HG02642 (cell line): ENCODE measurements at regions not wholly inside any gene's neighbourhood (a gene's known extent, or its start where the extent isn't known, plus 50 kb on each side); places are given as distances from the start of the nearest gene placed in this dataset.

Experiments used
- ATAC-seq: cut with Tn5 transposase; IDR thresholded peaks from one replicate; pipeline ENCODE4 v1.9.1; 2021; ENCODE audit warnings: mild to moderate bottlenecking; ENCODE audit not compliant: unreplicated experiment, poor library complexity

DNA sequence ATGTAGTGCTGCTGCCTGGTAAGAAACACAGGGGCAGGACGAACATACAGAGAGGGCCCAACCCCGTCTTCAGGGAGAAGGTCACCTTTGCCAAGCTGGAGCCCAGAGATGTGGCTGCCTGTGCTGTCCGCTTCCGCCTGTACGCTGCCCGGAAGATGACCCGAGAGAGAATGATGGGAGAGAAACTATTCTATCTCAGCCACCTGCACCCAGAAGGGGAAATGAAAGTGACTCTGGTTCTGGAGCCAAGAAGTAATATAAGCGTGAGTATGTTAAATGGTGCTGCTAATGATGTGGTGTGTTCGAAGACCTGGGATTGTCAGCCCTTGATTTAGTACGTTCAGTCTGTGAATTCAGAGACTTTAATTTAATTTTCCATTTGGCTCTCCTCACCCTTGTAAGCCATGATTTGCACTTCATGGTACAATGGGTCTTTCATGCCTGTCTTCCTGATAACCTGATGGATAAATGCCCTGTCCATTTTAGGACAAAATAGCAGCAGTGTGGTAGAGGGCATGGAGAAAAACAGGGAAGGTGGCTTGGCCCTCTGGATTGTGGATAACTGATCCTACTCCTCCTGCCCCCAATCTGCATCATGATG, 318.9 kb downstream of the SNAPC1 start:
- peak; percentile 91 for ATAC-seq

GRCh38 chr14:62081951-62082350, 319.7 kb downstream of the SNAPC1 start:
- no peak for ATAC-seq

- no peak for ATAC-seq
These were observed 320.6 kb downstream of the SNAPC1 start for GRCh38 chr14:62082779-62083178.

DNA sequence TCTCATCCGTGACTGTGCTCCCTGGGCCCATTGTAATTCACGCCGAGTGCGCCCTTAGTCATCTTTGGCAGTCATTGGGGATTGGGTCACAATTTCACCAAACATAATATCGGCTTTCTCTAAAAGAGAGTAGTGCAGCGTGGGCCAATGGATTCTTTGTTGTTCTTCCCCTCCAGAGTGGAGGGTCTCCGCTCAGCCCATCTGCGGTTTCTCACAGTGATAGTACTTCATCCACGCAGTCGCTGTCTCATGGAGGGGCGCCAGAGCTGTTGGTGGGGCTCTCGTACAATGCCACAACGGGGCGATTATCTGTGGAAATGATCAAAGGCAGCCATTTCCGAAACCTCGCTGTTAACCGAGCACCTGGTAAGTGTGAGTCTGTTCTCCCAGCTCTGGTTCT, 321.8 kb downstream of the SNAPC1 start:
- no peak for ATAC-seq

GRCh38 chr14:62087191-62087590, 325.0 kb downstream of the SNAPC1 start:
- ATAC-seq = no peak

DNA sequence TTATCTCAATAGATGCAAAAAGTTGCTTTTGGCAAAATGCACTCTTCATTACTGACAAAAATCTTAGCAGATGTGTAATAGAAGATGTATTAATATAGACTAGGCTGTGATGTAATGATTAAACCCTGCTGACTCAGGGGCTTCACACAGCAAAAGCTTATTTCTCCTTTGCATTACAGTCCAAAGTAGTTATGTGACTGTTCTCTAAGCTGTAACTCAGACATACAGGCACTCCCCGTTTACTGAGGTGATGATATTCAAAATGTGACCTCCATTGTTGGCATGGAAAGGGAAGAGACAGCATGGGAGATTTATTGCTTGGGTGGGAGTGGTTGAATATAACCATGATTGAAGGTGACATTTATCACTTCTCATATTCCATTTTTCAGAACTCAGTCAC, 331.5 kb downstream of the SNAPC1 start:
- ATAC-seq = no peak

DNA sequence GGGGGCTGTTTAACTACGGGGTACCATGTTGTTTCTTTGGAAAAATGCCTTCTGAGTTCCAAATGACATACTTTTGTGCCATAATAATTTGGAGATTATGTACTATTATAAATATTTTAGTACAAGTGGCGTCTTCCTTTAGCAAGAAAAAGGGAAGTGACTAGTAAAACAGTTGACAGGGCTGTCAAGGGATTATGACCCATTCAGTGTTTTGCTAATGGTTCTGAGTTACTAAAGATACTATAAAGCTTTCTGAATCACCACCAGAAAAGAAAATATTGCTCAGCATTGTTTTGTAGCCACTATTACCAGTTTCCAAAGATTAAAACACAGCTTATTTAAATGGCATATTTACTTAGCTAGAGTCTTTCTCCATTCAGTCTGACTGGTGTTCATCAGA, 334.9 kb downstream of the SNAPC1 start:
- no peak for ATAC-seq

GRCh38 chr14:62097824-62098223, 335.6 kb downstream of the SNAPC1 start:
- no peak for ATAC-seq

- no peak for ATAC-seq
These were observed 336.1 kb downstream of the SNAPC1 start for GRCh38 chr14:62098357-62098756.

GRCh38 chr14:62099091-62099490, 336.9 kb downstream of the SNAPC1 start:
- ATAC-seq = no peak

DNA sequence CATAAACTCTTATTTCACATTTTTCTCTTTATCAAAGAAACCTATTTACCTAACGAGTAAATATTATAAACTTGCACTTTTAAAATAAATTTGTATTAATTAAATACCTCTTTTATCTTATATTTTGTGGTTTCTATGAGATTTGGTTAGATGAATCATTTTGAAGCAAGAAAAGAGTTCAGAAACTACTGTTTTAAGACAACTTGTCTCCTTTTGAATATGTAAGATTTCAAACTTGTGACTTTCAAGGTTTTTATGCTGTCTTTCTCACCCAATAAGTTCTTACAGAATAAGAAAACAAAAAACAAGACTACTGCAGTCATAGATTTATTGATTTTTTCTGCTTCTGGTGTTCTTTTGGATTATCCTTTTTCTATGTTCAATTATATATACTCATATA, 339.0 kb downstream of the SNAPC1 start:
- ATAC-seq = no peak

GRCh38 chr14:62101673-62102348, 339.6 kb downstream of the SNAPC1 start:
- ATAC-seq = no peak

DNA sequence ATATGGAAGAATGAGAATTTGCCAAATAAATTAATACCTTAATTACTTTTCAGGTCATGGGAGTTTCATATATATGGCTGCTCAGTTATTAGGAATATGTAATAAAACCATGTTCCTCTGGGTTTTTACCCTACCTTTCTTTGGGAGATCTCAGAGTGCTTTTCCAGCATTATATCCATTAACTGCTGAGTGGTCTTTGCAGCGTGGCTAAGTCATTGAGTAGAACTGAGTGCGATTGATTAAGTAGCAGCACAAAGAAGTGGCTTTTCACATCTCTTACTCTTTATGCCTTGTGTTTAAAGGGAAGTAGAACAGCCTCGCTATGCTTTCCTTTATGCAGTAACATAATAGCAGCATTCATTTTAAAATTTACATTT, 340.1 kb downstream of the SNAPC1 start:
- no peak for ATAC-seq

- ATAC-seq = no peak
These were observed 341.2 kb downstream of the SNAPC1 start for GRCh38 chr14:62103464-62103863.

- no peak for ATAC-seq
These were observed 348.7 kb downstream of the SNAPC1 start for GRCh38 chr14:62110941-62111340.

GRCh38 chr14:62117010-62117750, 355.0 kb downstream of the SNAPC1 start:
- ATAC-seq = peak; percentile 93

- no peak for ATAC-seq
These were observed 355.5 kb downstream of the SNAPC1 start for GRCh38 chr14:62117751-62118105.

DNA sequence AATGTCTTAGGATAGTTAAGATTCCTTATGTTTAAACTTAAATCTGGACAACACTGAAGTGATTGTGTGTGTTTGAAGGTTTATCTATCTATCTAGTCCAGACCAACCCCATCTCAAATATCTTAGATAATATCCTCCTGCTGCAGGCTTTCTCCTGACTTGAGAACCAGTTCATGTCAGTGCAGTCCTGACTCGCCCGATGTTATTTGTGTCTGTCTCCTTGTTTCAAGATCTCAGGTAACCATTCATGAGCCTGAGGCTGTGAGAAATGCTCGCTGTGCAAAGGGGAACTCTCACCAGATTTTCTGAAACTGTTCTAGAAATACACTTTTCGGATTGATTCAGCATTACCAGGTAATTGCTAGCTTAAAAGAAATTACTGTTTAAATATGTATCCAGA, 356.2 kb downstream of the SNAPC1 start:
- no peak for ATAC-seq

GRCh38 chr14:62118871-62119270, 356.7 kb downstream of the SNAPC1 start:
- ATAC-seq = no peak

DNA sequence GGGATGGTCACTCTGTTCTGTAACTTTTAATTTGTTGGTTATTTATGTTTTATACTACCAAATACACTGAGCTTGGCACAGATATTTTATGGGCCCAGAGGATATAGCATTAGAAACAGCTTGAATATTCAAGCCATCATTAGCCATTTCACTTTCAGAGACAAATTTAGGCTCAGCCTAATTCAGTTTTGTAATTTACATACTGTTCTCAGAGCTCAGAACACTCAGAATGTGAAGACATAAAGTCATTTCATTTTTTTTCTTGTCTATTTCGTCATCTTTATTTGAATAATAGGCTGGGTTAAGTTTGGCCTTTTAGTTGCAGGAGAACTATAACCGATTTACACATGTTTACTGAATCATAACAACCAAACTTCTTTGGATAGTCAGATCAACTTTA, 361.7 kb downstream of the SNAPC1 start:
- peak; percentile 35 for ATAC-seq

GRCh38 chr14:62125793-62126192, 363.6 kb downstream of the SNAPC1 start:
- no peak for ATAC-seq
